H9 (cell line): ENCODE measurements at regions not wholly inside any gene's neighbourhood (a gene's known extent, or its start where the extent isn't known, plus 50 kb on each side); places are given as distances from the start of the nearest gene placed in this dataset.

Experiments used
- DNase-seq: peaks from one replicate; pipeline ENCODE4 v3.0.0-alpha.2; 2017
- H2AFZ ChIP-seq: one replicate; pipeline ENCODE4 v1.6.1; 2013; ENCODE audit warnings: mild to moderate bottlenecking, low read length, control low read depth, moderate library complexity
- H2AK5ac ChIP-seq: 2 replicates; pipeline ENCODE4 v1.6.1; 2013; ENCODE audit warnings: low read length, control low read depth, mixed read lengths; ENCODE audit not compliant: insufficient read length
- H2BK120ac ChIP-seq: one replicate; pipeline ENCODE4 v1.6.1; 2013; ENCODE audit warnings: low read depth, mild to moderate bottlenecking, low read length, control low read depth, inconsistent platforms; ENCODE audit not compliant: poor library complexity, severe bottlenecking
- H2BK12ac ChIP-seq: 2 replicates; pipeline ENCODE4 v1.6.1; 2013; ENCODE audit warnings: low read length, control low read depth, mixed read lengths, low read depth; ENCODE audit not compliant: insufficient read length
- H2BK15ac ChIP-seq: 2 replicates; pipeline ENCODE4 v1.6.1; 2013; ENCODE audit warnings: low read depth, low read length, control low read depth
- H2BK20ac ChIP-seq: one replicate; pipeline ENCODE4 v1.6.1; 2013; ENCODE audit warnings: low read depth, mild to moderate bottlenecking, low read length, control low read depth, inconsistent platforms; ENCODE audit not compliant: poor library complexity, severe bottlenecking
- H2BK5ac ChIP-seq: 2 replicates; pipeline ENCODE4 v1.6.1; 2013; ENCODE audit warnings: low read length, control low read depth, mixed read lengths; ENCODE audit not compliant: insufficient read length
- H3K14ac ChIP-seq: 2 replicates; pipeline ENCODE4 v1.6.1; 2013; ENCODE audit warnings: low read length, control low read depth; ENCODE audit not compliant: insufficient read depth
- H3K18ac ChIP-seq: 2 replicates; pipeline ENCODE4 v1.6.1; 2013; ENCODE audit warnings: low read depth, mild to moderate bottlenecking, mixed read lengths, low read length, control low read depth; ENCODE audit not compliant: insufficient read length
- H3K23ac ChIP-seq: 2 replicates; pipeline ENCODE4 v1.6.1; 2013; ENCODE audit warnings: low read length, control low read depth, mixed read lengths, low read depth; ENCODE audit not compliant: insufficient read length
- H3K23me2 ChIP-seq: 2 replicates; pipeline ENCODE4 v1.6.1; 2013; ENCODE audit warnings: low read depth, mild to moderate bottlenecking, mixed read lengths, low read length, control low read depth; ENCODE audit not compliant: insufficient read length, poor library complexity, severe bottlenecking
- H3K27ac ChIP-seq: 2 replicates; pipeline ENCODE4 v1.5.1; 2013; ENCODE audit warnings: low read length, control low read depth, mixed read lengths, low read depth; ENCODE audit not compliant: insufficient read length
- H3K27me3 ChIP-seq: 2 replicates; pipeline ENCODE4 v1.6.1; 2013; ENCODE audit warnings: low read length, control low read depth, inconsistent platforms; ENCODE audit not compliant: insufficient read depth
- H3K4ac ChIP-seq: 2 replicates; pipeline ENCODE4 v1.6.1; 2013; ENCODE audit warnings: low read depth, mild to moderate bottlenecking, control low read depth, inconsistent platforms, low read length, moderate library complexity
- H3K4me1 ChIP-seq: 2 replicates; pipeline ENCODE4 v1.6.1; 2013; ENCODE audit warnings: low read length, control low read depth, inconsistent platforms; ENCODE audit not compliant: insufficient read depth
- H3K4me2 ChIP-seq: 2 replicates; pipeline ENCODE4 v1.6.1; 2013; ENCODE audit warnings: low read length, control low read depth, mixed read lengths; ENCODE audit not compliant: insufficient read length, insufficient read depth
- H3K56ac ChIP-seq: 2 replicates; pipeline ENCODE4 v1.6.1; 2013; ENCODE audit warnings: low read depth, mild to moderate bottlenecking, mixed read lengths, low read length, control low read depth; ENCODE audit not compliant: insufficient read length
- H3K79me1 ChIP-seq: 2 replicates; pipeline ENCODE4 v1.6.1; 2013; ENCODE audit warnings: low read depth, mild to moderate bottlenecking, moderate library complexity, low read length, control low read depth, inconsistent platforms; ENCODE audit not compliant: insufficient read depth, poor library complexity, severe bottlenecking
- H3K79me2 ChIP-seq: 2 replicates; pipeline ENCODE4 v1.6.1; 2013; ENCODE audit warnings: low read length, control low read depth, inconsistent platforms; ENCODE audit not compliant: insufficient read depth
- H3K9ac ChIP-seq: 2 replicates; pipeline ENCODE4 v1.6.1; 2013; ENCODE audit warnings: low read length, control low read depth, mixed read lengths; ENCODE audit not compliant: insufficient read length; ENCODE audit errors: extremely low read depth
- H3K9me3 ChIP-seq: one replicate; pipeline ENCODE4 v1.6.1; 2013; ENCODE audit warnings: low read depth, low read length, inconsistent platforms; ENCODE audit not compliant: control insufficient read depth
- H3T11ph ChIP-seq: one replicate; pipeline ENCODE4 v1.6.1; 2013; ENCODE audit warnings: mild to moderate bottlenecking, low read length, control low read depth, inconsistent platforms
- H4K20me1 ChIP-seq: one replicate; pipeline ENCODE4 v1.6.1; 2013; ENCODE audit not compliant: control insufficient read depth, insufficient read length, insufficient read depth
- H4K5ac ChIP-seq: 2 replicates; pipeline ENCODE4 v1.6.1; 2013; ENCODE audit warnings: low read depth, mild to moderate bottlenecking, mixed read lengths, low read length, control low read depth; ENCODE audit not compliant: insufficient read length
- H4K8ac ChIP-seq: replicated peaks from 2 replicates; pipeline ENCODE4 v1.6.1; 2013; ENCODE audit warnings: low read length, control low read depth, mixed read lengths, low read depth; ENCODE audit not compliant: insufficient read length
- H4K91ac ChIP-seq: 2 replicates; pipeline ENCODE4 v1.6.1; 2013; ENCODE audit warnings: low read depth, mild to moderate bottlenecking, moderate library complexity, mixed read lengths, low read length, control low read depth; ENCODE audit not compliant: insufficient read length
- H3K27ac Mint-ChIP-seq, 3 experiments: 2 replicates in 2 of 3; 3 replicates in 1 of 3; pipeline ENCODE4 v1.8.0; 2020 to 2021; ENCODE audit warnings: mixed read lengths in 3 of 3, mild to moderate bottlenecking in 1 of 3, moderate library complexity in 1 of 3
- H3K27me3 Mint-ChIP-seq: 2 replicates; pipeline ENCODE4 v1.8.0; 2021; ENCODE audit warnings: low read depth, mild to moderate bottlenecking, moderate library complexity, mixed read lengths
- H3K36me3 Mint-ChIP-seq, 3 experiments: 2 replicates in 2 of 3; 3 replicates in 1 of 3; pipeline ENCODE4 v1.8.0; 2020 to 2021; ENCODE audit warnings: low read depth in 3 of 3, mixed read lengths in 3 of 3; ENCODE audit not compliant: insufficient read depth in 1 of 3
- H3K4me1 Mint-ChIP-seq, 2 experiments: 2 replicates each; pipeline ENCODE4 v1.8.0; 2020; ENCODE audit warnings: mixed read lengths in 2 of 2
- H3K4me3 Mint-ChIP-seq, 2 experiments: 2 replicates in 1 of 2; 3 replicates in 1 of 2; pipeline ENCODE4 v1.8.0; 2020 to 2021; ENCODE audit warnings: mild to moderate bottlenecking in 2 of 2, mixed read lengths in 2 of 2, moderate library complexity in 1 of 2
- H3K9me3 Mint-ChIP-seq, 2 experiments: 2 replicates in 1 of 2; 3 replicates in 1 of 2; pipeline ENCODE4 v1.8.0; 2020; ENCODE audit warnings: mild to moderate bottlenecking in 2 of 2, mixed read lengths in 2 of 2, moderate library complexity in 1 of 2
- CTCF ChIP-seq: fragments of 200-600 bp; sonication (generic); conservative IDR thresholded peaks from 3 replicates; pipeline ENCODE4 v1.8.0; 2021; ENCODE audit warnings: antibody characterized with exemption, mild to moderate bottlenecking
- WGBS: extraction: QIAGEN DNeasy Blood & Tissue Kit; methylation state at CpG from one replicate; pipeline ENCODE4 v1.1.7; 2013; ENCODE audit warnings: missing lambda C conversion rate, low lambda C conversion rate, mixed read lengths; ENCODE audit not compliant: insufficient read length; ENCODE audit errors: extremely low coverage; 5-methylcytosine and 5-hydroxymethylcytosine counted together

- H3K27ac Mint-ChIP-seq = no peak overlapping the region; a peak in 1 of 7 replicates
- Histone ChIP-seq H3K56ac (no peak overlapping the region), H2BK5ac (no peak overlapping the region), H3K14ac (no peak overlapping the region), H3K27me3 (no peaks in the 10 kb centered on the region), H3T11ph (no peak overlapping the region), H3K9me3 (no peaks in the 10 kb centered on the region), H2BK15ac (no peak overlapping the region), H3K9ac (no peak overlapping the region), H3K27ac (no peak overlapping the region), H3K4me2 (no peak overlapping the region), H3K4ac (no peak overlapping the region), H3K23ac (no peak overlapping the region), H2BK120ac (no peak overlapping the region), H4K8ac (no peak overlapping the region), H4K5ac (no peak overlapping the region), H4K91ac (no peak overlapping the region), H2BK20ac (no peak overlapping the region), H2AFZ (no peak overlapping the region), H2AK5ac (no peak overlapping the region), H3K23me2 (no peaks in the 10 kb centered on the region), H4K20me1 (no peaks in the 10 kb centered on the region), H2BK12ac (no peak overlapping the region), H3K18ac (no peak overlapping the region), H3K79me1 (no peaks in the 10 kb centered on the region), H3K4me1 (no peaks in the 10 kb centered on the region), H3K79me2 (no peaks in the 10 kb centered on the region)
- no CpG with 5 or more reads among the region's 13 CpGs for WGBS
- no peaks in the 10 kb centered on the region; the same call in none of the 2 replicates for H3K27me3 Mint-ChIP-seq
- peak; percentile 36 for DNase-seq
- peak; percentile 22; the same call in 1 of the 3 replicates for TF ChIP-seq CTCF
- H3K36me3 Mint-ChIP-seq = no peaks in the 10 kb centered on the region; a peak in 1 of 7 replicates
- H3K4me1 Mint-ChIP-seq = peaks cover 9 to 11% of the 10 kb centered on the region in 2 experiments
- no peak overlapping the region for H3K4me3 Mint-ChIP-seq
- H3K9me3 Mint-ChIP-seq = peaks cover 1 to 5% of the 10 kb centered on the region in 2 experiments; a peak in 2 of 5 replicates
Measured at GRCh38 chr10:126798649-126799048, 106.6 kb upstream of the DOCK1 start.
